HCT116 (cell line): ENCODE measurements at regions not wholly inside any gene's neighbourhood (a gene's known extent, or its start where the extent isn't known, plus 50 kb on each side); places are given as distances from the start of the nearest gene placed in this dataset.

Experiments used
- ATAC-seq: fragments of 200-7000 bp; cut with Tn5 transposase; 2 replicates; pipeline ENCODE4 v1.9.1; 2020; ENCODE audit warnings: mild to moderate bottlenecking, moderate library complexity
- BruUV-seq: library from RNA; stranded (reverse); fragments of 400-500 nt; replicated peaks from 2 replicates; lab custom pipeline; 2021; lab: Mats Ljungman, UMichigan
- CTCF ChIA-PET: fragments of 300-600 bp; sonication (Branson Sonifier 250); formaldehyde crosslinking; loops from one replicate; lab custom pipeline; 2021; ENCODE audit warnings: antibody characterized with exemption; lab: Charles Lee
- POLR2A ChIA-PET: fragments of 300-600, 350-600 bp; sonication (Branson Sonifier 250); formaldehyde crosslinking; loops from one replicate; lab custom pipeline; 2021; ENCODE audit warnings: antibody characterized with exemption; lab: Charles Lee
- RAD21 ChIA-PET, 2 experiments: fragments of 300-600 bp; sonication (Branson Sonifier 250); formaldehyde crosslinking; loops; one replicate each; lab custom pipeline; 2023; ENCODE audit warnings: low total read pairs in 2 of 2; ENCODE audit not compliant: uncharacterized antibody in 2 of 2, unreplicated experiment in 2 of 2, low non-redundant PET in 1 of 2; lab: Charles Lee
- DNase-seq: peaks from one replicate; pipeline ENCODE4 v3.0.0-alpha.2; 2010; ENCODE audit warnings: low read depth, low spot score
- H2AFZ ChIP-seq: fragments of 200-600 bp; shearing (Covaris generic), sonication (generic); 2 replicates; pipeline ENCODE4 v1.6.1; 2017; ENCODE audit warnings: low read depth, mixed run types, mixed read lengths, antibody characterized with exemption, low read length; ENCODE audit not compliant: poor library complexity, severe bottlenecking
- H3K27ac ChIP-seq: 2 replicates; pipeline ENCODE4 v1.5.1; 2012; ENCODE audit warnings: low read depth, low read length
- H3K27me3 ChIP-seq: fragments of 200-600 bp; sonication (generic); 2 replicates; pipeline ENCODE4 v1.6.1; 2016; ENCODE audit warnings: mixed run types, low read length, mixed read lengths; ENCODE audit not compliant: insufficient read depth
- H3K36me3 ChIP-seq, 2 experiments: fragments of 200-500 bp in 1 of 2; fragments of 200-600 bp in 1 of 2; sonication (Bioruptor generic) in 1 of 2; sonication (generic) in 1 of 2; 2 replicates each; pipeline versions ENCODE4 v1.5.1 to v1.6.1; 2014 to 2016; ENCODE audit warnings: low read length in 2 of 2, inconsistent platforms in 1 of 2, mixed read lengths in 1 of 2, mixed run types in 1 of 2; ENCODE audit not compliant: insufficient read depth in 2 of 2, control insufficient read depth in 1 of 2
- H3K4me1 ChIP-seq, 2 experiments: fragments of 200-600 bp in 1 of 2; sonication (generic) in 1 of 2; 2 replicates each; pipeline versions ENCODE4 v1.5.1 to v1.6.1; 2012 to 2017; ENCODE audit warnings: low read length in 2 of 2, inconsistent platforms in 1 of 2, mild to moderate bottlenecking in 1 of 2, mixed read lengths in 1 of 2, mixed run types in 1 of 2, moderate library complexity in 1 of 2; ENCODE audit not compliant: insufficient read depth in 2 of 2, control insufficient read depth in 1 of 2
- H3K4me2 ChIP-seq: fragments of 200-600 bp; sonication (generic); 2 replicates; pipeline ENCODE4 v1.6.1; 2017; ENCODE audit warnings: mixed run types, low read length, mixed read lengths
- H3K4me3 ChIP-seq, 2 experiments: fragments of 200-600 bp in 1 of 2; sonication (generic) in 1 of 2; replicated peaks in 1 of 2; 2 replicates each; pipeline ENCODE4 v1.5.1; 2011 to 2016; ENCODE audit warnings: low read length in 2 of 2, control low read depth in 1 of 2, low read depth in 1 of 2, mild to moderate bottlenecking in 1 of 2, mixed read lengths in 1 of 2, mixed run types in 1 of 2
- H3K79me2 ChIP-seq: fragments of 200-600 bp; sonication (generic); 2 replicates; pipeline ENCODE4 v1.6.1; 2017; ENCODE audit warnings: mild to moderate bottlenecking, mixed run types, low read length, moderate library complexity, mixed read lengths; ENCODE audit not compliant: insufficient read depth
- H3K9ac ChIP-seq: fragments of 200-600 bp; sonication (generic); 2 replicates; pipeline ENCODE4 v1.6.1; 2016; ENCODE audit warnings: low read length, mixed read lengths
- H3K9me2 ChIP-seq: fragments of 200-600 bp; sonication (generic), shearing (Covaris generic); 2 replicates; pipeline ENCODE4 v1.6.1; 2017; ENCODE audit warnings: mixed run types, mild to moderate bottlenecking, moderate library complexity; ENCODE audit not compliant: insufficient read depth
- H3K9me3 ChIP-seq, 2 experiments: fragments of 200-500 bp in 1 of 2; fragments of 200-600 bp in 1 of 2; sonication (Bioruptor generic) in 1 of 2; sonication (generic) in 1 of 2; 2 replicates each; pipeline ENCODE4 v1.6.1; 2014 to 2017; ENCODE audit warnings: low read length in 2 of 2, mixed read lengths in 2 of 2, inconsistent platforms in 1 of 2, low read depth in 1 of 2, mild to moderate bottlenecking in 1 of 2, mixed run types in 1 of 2, moderate library complexity in 1 of 2; ENCODE audit not compliant: control insufficient read depth in 1 of 2, insufficient read depth in 1 of 2
- H4K20me1 ChIP-seq: fragments of 200-600 bp; sonication (generic), shearing (Covaris generic); 2 replicates; pipeline ENCODE4 v1.6.1; 2017; ENCODE audit warnings: mixed run types, mild to moderate bottlenecking, moderate library complexity; ENCODE audit not compliant: insufficient read depth
- ATF3 ChIP-seq: IDR thresholded peaks from 2 replicates; pipeline ENCODE4 v1.6.1; 2012
- CBX3 ChIP-seq: IDR thresholded peaks from 2 replicates; pipeline ENCODE4 v1.6.1; 2012; ENCODE audit warnings: low read depth
- CTCF ChIP-seq, 3 experiments: fragments of 200-600 bp in 1 of 3; sonication (generic) in 1 of 3; IDR thresholded peaks in 2 of 3; conservative IDR thresholded peaks in 1 of 3; 2 replicates each; pipeline ENCODE4 v1.5.1; 2012 to 2017; ENCODE audit warnings: low read depth in 2 of 3, low read length in 2 of 3, antibody characterized with exemption in 1 of 3, borderline replicate concordance in 1 of 3, control low read depth in 1 of 3, mild to moderate bottlenecking in 1 of 3, mixed read lengths in 1 of 3, mixed run types in 1 of 3, moderate library complexity in 1 of 3; ENCODE audit not compliant: insufficient read depth in 1 of 3
- EGR1 ChIP-seq: IDR thresholded peaks from 2 replicates; pipeline ENCODE4 v1.6.1; 2012; ENCODE audit warnings: low read depth
- ELF1 ChIP-seq: IDR thresholded peaks from 2 replicates; pipeline ENCODE4 v1.6.1; 2012; ENCODE audit warnings: low read depth, borderline replicate concordance
- EZH2phosphoT487 ChIP-seq: fragments of 200-600 bp; IDR thresholded peaks from 2 replicates; pipeline ENCODE4 v1.6.1; 2018; ENCODE audit warnings: antibody characterized with exemption, borderline replicate concordance
- FOSL1 ChIP-seq: IDR thresholded peaks from 2 replicates; pipeline ENCODE4 v1.6.1; 2012; ENCODE audit warnings: low read depth
- JUND ChIP-seq: IDR thresholded peaks from 2 replicates; pipeline ENCODE4 v1.6.1; 2012
- POLR2AphosphoS5 ChIP-seq: IDR thresholded peaks from 2 replicates; pipeline ENCODE4 v1.6.1; 2011; ENCODE audit warnings: mild to moderate bottlenecking, low read depth, low read length, moderate library complexity
- RAD21 ChIP-seq: IDR thresholded peaks from 2 replicates; pipeline ENCODE4 v1.6.1; 2012; ENCODE audit warnings: low read depth, mild to moderate bottlenecking
- REST ChIP-seq: IDR thresholded peaks from 2 replicates; pipeline ENCODE4 v1.6.1; 2012; ENCODE audit warnings: low read depth
- SP1 ChIP-seq: IDR thresholded peaks from 2 replicates; pipeline ENCODE4 v1.6.1; 2012; ENCODE audit warnings: low read depth
- SRF ChIP-seq: IDR thresholded peaks from 2 replicates; pipeline ENCODE4 v1.6.1; 2012; ENCODE audit warnings: low read depth
- TCF7L2 ChIP-seq: IDR thresholded peaks from 2 replicates; pipeline ENCODE4 v1.7.0; 2011; ENCODE audit warnings: borderline replicate concordance, inconsistent platforms; ENCODE audit not compliant: insufficient read depth, insufficient read length; ENCODE audit errors: extremely low read depth
- YY1 ChIP-seq: IDR thresholded peaks from 2 replicates; pipeline ENCODE4 v1.6.1; 2011; ENCODE audit warnings: low read length, low read depth, moderate library complexity, mild to moderate bottlenecking; ENCODE audit not compliant: insufficient replicate concordance; ENCODE audit errors: extremely low read depth
- ZNF274 ChIP-seq: fragments of 200-500 bp; sonication (Bioruptor generic); IDR thresholded peaks from 2 replicates; pipeline ENCODE4 v1.6.1; 2014; ENCODE audit warnings: mild to moderate bottlenecking, low read depth, low read length, inconsistent platforms
- intact Hi-C: fragments of 100-400 bp; cut with micrococcal nuclease; formaldehyde crosslinking; loops from 2 replicates; pipeline ENCODE4 v1.10.0; 2022
- TF ChIP-seq, protein P1 (sequence below): IDR thresholded peaks from 2 replicates; pipeline ENCODE4 v1.6.1; 2012
- TF ChIP-seq, protein P2 (sequence below): IDR thresholded peaks from 2 replicates; pipeline ENCODE4 v1.6.1; 2011; ENCODE audit warnings: mild to moderate bottlenecking, low read length, moderate library complexity; ENCODE audit not compliant: insufficient replicate concordance; ENCODE audit errors: extremely low read depth

DNA sequence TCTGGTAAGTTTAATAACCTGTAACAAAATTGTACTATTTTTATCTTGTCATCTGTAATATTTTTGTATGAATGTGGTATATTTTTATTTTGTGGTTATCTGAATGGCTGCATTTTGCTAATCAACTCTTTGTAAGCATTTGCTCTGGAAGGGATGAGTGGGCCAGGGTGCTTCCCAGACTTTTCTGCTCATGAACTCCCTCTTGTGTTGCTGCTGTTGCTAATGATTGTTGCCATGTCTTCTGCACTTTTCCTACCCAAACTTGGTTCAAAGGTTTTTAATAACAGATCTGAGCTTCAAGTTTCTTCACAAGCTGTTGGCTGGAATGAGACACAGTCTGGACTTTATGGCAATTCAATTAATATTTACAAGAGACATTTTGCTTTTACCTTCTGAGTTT lies 1005.7 kb downstream of the HACE1 start (continued):
- TF ChIP-seq EGR1, result no peak
- no peak for TF ChIP-seq EZH2phosphoT487
- TF ChIP-seq YY1, result no peak
- TF ChIP-seq, protein P1, sequence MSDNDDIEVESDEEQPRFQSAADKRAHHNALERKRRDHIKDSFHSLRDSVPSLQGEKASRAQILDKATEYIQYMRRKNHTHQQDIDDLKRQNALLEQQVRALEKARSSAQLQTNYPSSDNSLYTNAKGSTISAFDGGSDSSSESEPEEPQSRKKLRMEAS, result no peak
- no peak for TF ChIP-seq JUND
- TF ChIP-seq SRF, result no peak
- TF ChIP-seq POLR2AphosphoS5, result no peak
- no peak for TF ChIP-seq TCF7L2
- TF ChIP-seq ATF3, result no peak
- no peak for TF ChIP-seq SP1
- no peak for TF ChIP-seq RAD21
- no peak for TF ChIP-seq ELF1
- no peak for TF ChIP-seq FOSL1
- no peak for TF ChIP-seq ZNF274

DNA sequence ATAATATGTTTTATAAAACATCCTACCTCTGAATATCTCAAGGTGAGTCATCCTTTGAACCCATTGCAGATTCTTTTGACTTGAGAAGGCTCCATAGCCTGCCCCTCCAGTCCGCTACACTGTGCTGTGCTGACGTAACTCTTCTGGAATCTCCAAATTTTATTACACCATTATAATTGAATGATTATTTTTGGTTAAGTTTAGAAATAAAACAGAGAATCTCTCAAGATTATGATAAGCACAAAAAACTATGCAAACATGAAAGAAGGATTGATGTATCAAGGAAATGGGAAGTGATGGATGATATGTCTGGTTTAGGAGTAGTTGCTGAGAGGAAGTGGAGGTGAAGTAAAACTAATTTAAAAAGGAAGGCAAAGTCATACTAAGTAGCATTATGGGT lies 1021.3 kb downstream of the HACE1 start:
- ChIA-PET POLR2A (no interaction called here), RAD21 (no interaction called here), CTCF (no interaction called here)
- no peaks in the 10 kb centered on the region for H3K9me2 ChIP-seq
- no peaks in the 10 kb centered on the region for H3K4me1 ChIP-seq
- no peak overlapping the region for H3K27ac ChIP-seq
- no TSS peak for BruUV-seq
- no peak overlapping the region for H3K4me3 ChIP-seq
- no peaks in the 10 kb centered on the region for H3K9me3 ChIP-seq
- no peak overlapping the region for H2AFZ ChIP-seq
- H4K20me1 ChIP-seq, result no peaks in the 10 kb centered on the region
- no peaks in the 10 kb centered on the region for H3K79me2 ChIP-seq
- intact Hi-C loops, result no loop called here
- H3K36me3 ChIP-seq, result no peaks in the 10 kb centered on the region
- ATAC-seq, result no peak
- H3K27me3 ChIP-seq, result no peaks in the 10 kb centered on the region
- no peak overlapping the region for H3K9ac ChIP-seq
- DNase-seq, result no peak
- no peak overlapping the region for H3K4me2 ChIP-seq
- TF ChIP-seq CBX3 (no peak), REST (no peak), CTCF (IDR thresholded peaks at IDR 0.05 in 2 of 3, conservative IDR thresholded peaks at IDR 0.05 in 1 of 3; ENCODE audit: borderline replicate concordance in 1 of 3, insufficient read depth in 1 of 3, low read depth in 2 of 3, low read length in 2 of 3) (no peak), FOSL1 (no peak), EGR1 (no peak), SRF (no peak), ATF3 (no peak), ELF1 (no peak)
- TF ChIP-seq, protein P2, sequence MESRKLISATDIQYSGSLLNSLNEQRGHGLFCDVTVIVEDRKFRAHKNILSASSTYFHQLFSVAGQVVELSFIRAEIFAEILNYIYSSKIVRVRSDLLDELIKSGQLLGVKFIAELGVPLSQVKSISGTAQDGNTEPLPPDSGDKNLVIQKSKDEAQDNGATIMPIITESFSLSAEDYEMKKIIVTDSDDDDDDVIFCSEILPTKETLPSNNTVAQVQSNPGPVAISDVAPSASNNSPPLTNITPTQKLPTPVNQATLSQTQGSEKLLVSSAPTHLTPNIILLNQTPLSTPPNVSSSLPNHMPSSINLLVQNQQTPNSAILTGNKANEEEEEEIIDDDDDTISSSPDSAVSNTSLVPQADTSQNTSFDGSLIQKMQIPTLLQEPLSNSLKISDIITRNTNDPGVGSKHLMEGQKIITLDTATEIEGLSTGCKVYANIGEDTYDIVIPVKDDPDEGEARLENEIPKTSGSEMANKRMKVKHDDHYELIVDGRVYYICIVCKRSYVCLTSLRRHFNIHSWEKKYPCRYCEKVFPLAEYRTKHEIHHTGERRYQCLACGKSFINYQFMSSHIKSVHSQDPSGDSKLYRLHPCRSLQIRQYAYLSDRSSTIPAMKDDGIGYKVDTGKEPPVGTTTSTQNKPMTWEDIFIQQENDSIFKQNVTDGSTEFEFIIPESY, result no peak
